Effector memory CD4-positive, alpha-beta T cell (primary cell): ENCODE measurements at regions not wholly inside any gene's neighbourhood (a gene's known extent, or its start where the extent isn't known, plus 50 kb on each side); places are given as distances from the start of the nearest gene placed in this dataset.

Experiments used
- DNase-seq, 3 donors: peaks; one replicate each; pipeline ENCODE4 v3.0.0-alpha.2; 2020
- H3K27ac ChIP-seq: 2 replicates; pipeline ENCODE4 v1.7.0; 2013; ENCODE audit warnings: mild to moderate bottlenecking, low read length, moderate library complexity; ENCODE audit not compliant: insufficient read depth, poor library complexity, severe bottlenecking
- H3K27me3 ChIP-seq: replicated peaks from 2 replicates; pipeline ENCODE4 v1.7.0; 2013; ENCODE audit warnings: mild to moderate bottlenecking, low read length; ENCODE audit not compliant: insufficient read depth, control insufficient read depth, poor library complexity, severe bottlenecking
- H3K36me3 ChIP-seq: 2 replicates; pipeline ENCODE4 v1.7.0; 2013; ENCODE audit warnings: mild to moderate bottlenecking, low read length, moderate library complexity; ENCODE audit not compliant: control insufficient read depth, insufficient read depth
- H3K4me1 ChIP-seq: 2 replicates; pipeline ENCODE4 v1.7.0; 2013; ENCODE audit warnings: low read length, mild to moderate bottlenecking; ENCODE audit not compliant: control insufficient read depth, insufficient read depth, poor library complexity, severe bottlenecking
- H3K4me3 ChIP-seq: 2 replicates; pipeline ENCODE4 v1.7.0; 2013; ENCODE audit warnings: low read length, low read depth, mild to moderate bottlenecking; ENCODE audit not compliant: insufficient read depth, poor library complexity, severe bottlenecking
- H3K9me3 ChIP-seq: 2 replicates; pipeline ENCODE4 v1.7.0; 2013; ENCODE audit warnings: mild to moderate bottlenecking, low read length, moderate library complexity; ENCODE audit not compliant: control insufficient read depth

GRCh38 chr13:86562866-86563265 is 763.6 kb upstream of the SLITRK6 start:
- H3K4me3 ChIP-seq: no peak overlapping the region
- no peaks in the 10 kb centered on the region for H3K9me3 ChIP-seq
- H3K27ac ChIP-seq: no peak overlapping the region
- no peaks in the 10 kb centered on the region for H3K27me3 ChIP-seq
- H3K4me1 ChIP-seq: no peaks in the 10 kb centered on the region
- no peak for DNase-seq
- no peaks in the 10 kb centered on the region for H3K36me3 ChIP-seq

GRCh38 chr13:86563308-86563707 is 764.1 kb upstream of the SLITRK6 start:
- no peak overlapping the region for H3K27ac ChIP-seq
- DNase-seq: no peak
- no peaks in the 10 kb centered on the region for H3K9me3 ChIP-seq
- H3K4me3 ChIP-seq: no peak overlapping the region
- H3K27me3 ChIP-seq: no peaks in the 10 kb centered on the region
- H3K4me1 ChIP-seq: no peaks in the 10 kb centered on the region
- no peaks in the 10 kb centered on the region for H3K36me3 ChIP-seq

GRCh38 chr13:86567119-86567518 is 767.9 kb upstream of the SLITRK6 start:
- Histone ChIP-seq H3K4me3 (no peak overlapping the region), H3K27ac (no peak overlapping the region)

GRCh38 chr13:86569119-86569518 is 769.9 kb upstream of the SLITRK6 start:
- Histone ChIP-seq H3K4me3 (no peak overlapping the region), H3K27me3 (no peaks in the 10 kb centered on the region), H3K36me3 (no peaks in the 10 kb centered on the region), H3K9me3 (no peaks in the 10 kb centered on the region), H3K27ac (no peak overlapping the region), H3K4me1 (no peaks in the 10 kb centered on the region)
- no peak for DNase-seq

More at GRCh38 chr13:86567119-86567518, 767.9 kb upstream of the SLITRK6 start:
- Histone ChIP-seq H3K9me3 (no peaks in the 10 kb centered on the region), H3K36me3 (no peaks in the 10 kb centered on the region), H3K27me3 (no peaks in the 10 kb centered on the region), H3K4me1 (no peaks in the 10 kb centered on the region)
- DNase-seq: no peak

- no peak for DNase-seq
- no peak overlapping the region for H3K4me3 ChIP-seq
- H3K27me3 ChIP-seq: no peaks in the 10 kb centered on the region
- no peaks in the 10 kb centered on the region for H3K4me1 ChIP-seq
- no peaks in the 10 kb centered on the region for H3K9me3 ChIP-seq
- no peaks in the 10 kb centered on the region for H3K36me3 ChIP-seq
- H3K27ac ChIP-seq: no peak overlapping the region
Observed at GRCh38 chr13:86569974-86570373, 770.8 kb upstream of the SLITRK6 start.

GRCh38 chr13:86572115-86572514 is 772.9 kb upstream of the SLITRK6 start:
- DNase-seq: no peak
- Histone ChIP-seq H3K9me3 (no peaks in the 10 kb centered on the region), H3K4me1 (no peaks in the 10 kb centered on the region), H3K36me3 (no peaks in the 10 kb centered on the region), H3K27me3 (no peaks in the 10 kb centered on the region), H3K27ac (no peak overlapping the region), H3K4me3 (no peak overlapping the region)

GRCh38 chr13:86579662-86580061 is 780.4 kb upstream of the SLITRK6 start:
- H3K27me3 ChIP-seq: no peaks in the 10 kb centered on the region
- no peak overlapping the region for H3K27ac ChIP-seq
- H3K36me3 ChIP-seq: no peaks in the 10 kb centered on the region
- DNase-seq: no peak
- no peaks in the 10 kb centered on the region for H3K9me3 ChIP-seq
- no peaks in the 10 kb centered on the region for H3K4me1 ChIP-seq
- no peak overlapping the region for H3K4me3 ChIP-seq

GRCh38 chr13:86581706-86582105 is 782.5 kb upstream of the SLITRK6 start:
- Histone ChIP-seq H3K27ac (no peak overlapping the region), H3K27me3 (no peaks in the 10 kb centered on the region), H3K4me3 (no peak overlapping the region), H3K36me3 (no peaks in the 10 kb centered on the region), H3K9me3 (no peaks in the 10 kb centered on the region), H3K4me1 (no peaks in the 10 kb centered on the region)
- DNase-seq: no peak

GRCh38 chr13:86584301-86584700 is 785.1 kb upstream of the SLITRK6 start:
- Histone ChIP-seq H3K27ac (no peak overlapping the region), H3K36me3 (no peaks in the 10 kb centered on the region), H3K4me1 (no peaks in the 10 kb centered on the region), H3K4me3 (no peak overlapping the region), H3K9me3 (no peaks in the 10 kb centered on the region), H3K27me3 (no peaks in the 10 kb centered on the region)
- no peak for DNase-seq

GRCh38 chr13:86585835-86586234 is 786.6 kb upstream of the SLITRK6 start:
- H3K36me3 ChIP-seq: no peaks in the 10 kb centered on the region
- H3K4me3 ChIP-seq: no peak overlapping the region
- no peaks in the 10 kb centered on the region for H3K9me3 ChIP-seq
- no peak for DNase-seq
- no peak overlapping the region for H3K27ac ChIP-seq
- no peaks in the 10 kb centered on the region for H3K27me3 ChIP-seq
- H3K4me1 ChIP-seq: no peaks in the 10 kb centered on the region

- H3K4me3 ChIP-seq: no peak overlapping the region
- DNase-seq: no peak
- no peaks in the 10 kb centered on the region for H3K4me1 ChIP-seq
- no peaks in the 10 kb centered on the region for H3K9me3 ChIP-seq
- no peak overlapping the region for H3K27ac ChIP-seq
- no peaks in the 10 kb centered on the region for H3K36me3 ChIP-seq
- no peaks in the 10 kb centered on the region for H3K27me3 ChIP-seq
Observed at GRCh38 chr13:86591862-86592261, 792.6 kb upstream of the SLITRK6 start.
